T-helper 2 cell treated with Interferon-gamma antibody and Interleukin-4, amounts not matched to agents 5 μg/mL and 100 μg/mL, for 36 hours (primary cell): ENCODE measurements at regions not wholly inside any gene's neighbourhood (a gene's known extent, or its start where the extent isn't known, plus 50 kb on each side); places are given as distances from the start of the nearest gene placed in this dataset.

Experiments used
- DNase-seq: peaks from one replicate; pipeline ENCODE4 v3.0.0; 2021; ENCODE audit warnings: low spot score
- H3K27ac Mint-ChIP-seq: one replicate; pipeline ENCODE4 v1.8.0; 2021; ENCODE audit warnings: mild to moderate bottlenecking, mixed read lengths
- H3K27me3 Mint-ChIP-seq: one replicate; pipeline ENCODE4 v1.8.0; 2021; ENCODE audit warnings: low read depth, mixed read lengths
- H3K36me3 Mint-ChIP-seq: one replicate; pipeline ENCODE4 v1.8.0; 2021; ENCODE audit warnings: low read depth, mixed read lengths
- H3K4me1 Mint-ChIP-seq: one replicate; pipeline ENCODE4 v1.8.0; 2021; ENCODE audit warnings: low read depth, mixed read lengths
- H3K4me3 Mint-ChIP-seq: one replicate; pipeline ENCODE4 v1.8.0; 2022; ENCODE audit warnings: mild to moderate bottlenecking, moderate library complexity, mixed read lengths
- H3K9me3 Mint-ChIP-seq: one replicate; pipeline ENCODE4 v1.8.0; 2021; ENCODE audit warnings: mixed read lengths

DNA sequence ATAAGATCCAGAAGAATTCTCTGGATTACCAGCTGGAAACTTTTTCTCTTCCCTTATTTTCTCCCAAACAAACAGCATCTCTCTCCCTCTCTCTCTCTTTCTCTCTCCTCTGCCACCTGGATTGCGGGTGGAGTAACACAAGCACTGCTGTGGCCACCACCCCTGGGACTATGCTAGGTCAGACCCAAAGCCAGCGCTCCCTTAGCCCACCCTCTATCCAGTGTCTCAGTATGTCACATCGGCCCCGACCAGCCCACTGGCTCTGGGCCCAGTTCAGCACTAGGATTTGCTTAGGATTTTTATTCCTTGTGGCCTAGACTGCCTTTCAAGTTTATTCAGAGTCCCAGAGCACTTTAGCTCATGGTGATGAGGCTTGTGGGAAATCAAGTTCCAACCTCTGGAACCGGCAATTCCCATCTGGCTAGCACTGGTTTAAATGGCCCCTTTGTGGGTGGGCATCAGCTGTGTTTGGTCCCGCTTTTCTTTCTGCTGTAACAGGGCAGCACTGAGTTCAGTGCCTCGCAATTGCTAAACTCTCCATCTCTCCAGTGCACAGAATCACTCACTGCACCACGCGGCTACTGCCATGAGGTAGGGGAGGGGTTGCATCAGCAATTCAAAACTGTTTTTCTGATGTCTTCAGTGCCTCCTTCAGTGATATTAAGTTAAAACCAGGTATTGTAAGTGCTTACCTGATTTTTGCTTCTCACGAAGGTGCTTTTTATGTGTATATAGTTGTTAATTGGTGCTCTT is 1623.1 kb downstream of the SLITRK5 start:
- Mint-ChIP-seq H3K4me1 (no peaks in the 10 kb centered on the region), H3K36me3 (no peaks in the 10 kb centered on the region), H3K27me3 (no peaks in the 10 kb centered on the region), H3K27ac (no peak overlapping the region), H3K9me3 (peaks cover 52% of the 10 kb centered on the region), H3K4me3 (no peak overlapping the region)
- DNase-seq: no peak

DNA sequence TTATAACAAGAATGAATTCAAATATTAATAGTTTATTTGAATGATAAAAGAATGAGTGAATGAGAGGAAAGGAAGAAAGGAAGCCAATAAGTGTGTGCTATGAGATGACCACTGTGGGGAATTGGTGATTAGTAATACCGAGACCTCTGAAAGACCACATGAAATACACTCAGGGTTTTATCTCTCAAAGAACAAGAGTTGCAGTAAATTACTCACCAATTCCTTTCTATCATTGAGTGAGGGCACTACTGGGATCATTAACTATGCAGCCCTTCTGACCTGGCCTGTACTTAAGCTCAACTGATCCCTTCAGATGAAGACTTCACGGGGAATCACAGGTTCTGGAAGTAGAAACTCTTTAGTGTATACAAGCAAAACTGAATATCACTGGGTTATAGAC is 1636.1 kb downstream of the SLITRK5 start:
- Mint-ChIP-seq H3K27me3 (no peaks in the 10 kb centered on the region), H3K4me3 (no peak overlapping the region), H3K36me3 (no peaks in the 10 kb centered on the region), H3K4me1 (no peaks in the 10 kb centered on the region), H3K27ac (no peak overlapping the region), H3K9me3 (peaks cover 45% of the 10 kb centered on the region)
- DNase-seq: no peak

DNA sequence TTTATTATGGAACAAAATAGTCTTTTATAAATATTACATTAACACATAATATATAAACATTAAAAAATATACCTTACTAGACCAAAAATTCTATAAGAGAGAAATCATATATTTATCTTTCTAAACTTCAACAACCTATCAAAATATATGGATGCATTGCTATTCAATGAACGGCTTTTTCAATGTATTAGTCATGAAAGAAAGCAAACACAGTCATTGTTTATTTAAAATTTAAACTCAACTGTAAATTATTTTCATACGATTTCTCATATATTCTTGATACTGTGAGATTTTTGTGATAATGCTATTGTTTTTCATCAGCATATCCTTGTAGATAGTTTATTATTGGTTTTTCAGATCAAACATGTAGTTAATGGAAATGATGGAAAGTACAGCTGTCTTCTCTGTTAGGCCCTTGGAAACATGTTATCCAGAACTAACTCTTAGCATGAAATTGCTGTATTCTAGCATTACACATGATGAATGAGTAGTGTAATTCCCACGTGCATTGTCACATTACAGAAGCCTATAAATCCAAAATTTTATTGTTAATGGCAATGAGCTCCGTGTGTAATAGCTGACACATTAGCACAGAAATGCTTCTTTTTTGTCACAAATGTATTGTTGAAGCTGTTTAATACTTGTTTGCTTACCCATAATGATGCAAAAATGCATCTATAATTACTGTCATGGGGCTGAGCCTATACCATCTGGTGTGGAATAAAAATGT is 1639.9 kb downstream of the SLITRK5 start:
- H3K36me3 Mint-ChIP-seq: no peaks in the 10 kb centered on the region
- H3K27ac Mint-ChIP-seq: no peak overlapping the region
- H3K4me3 Mint-ChIP-seq: no peak overlapping the region
- DNase-seq: no peak
- peaks cover 33% of the 10 kb centered on the region for H3K9me3 Mint-ChIP-seq
- no peaks in the 10 kb centered on the region for H3K4me1 Mint-ChIP-seq
- H3K27me3 Mint-ChIP-seq: no peaks in the 10 kb centered on the region

DNA sequence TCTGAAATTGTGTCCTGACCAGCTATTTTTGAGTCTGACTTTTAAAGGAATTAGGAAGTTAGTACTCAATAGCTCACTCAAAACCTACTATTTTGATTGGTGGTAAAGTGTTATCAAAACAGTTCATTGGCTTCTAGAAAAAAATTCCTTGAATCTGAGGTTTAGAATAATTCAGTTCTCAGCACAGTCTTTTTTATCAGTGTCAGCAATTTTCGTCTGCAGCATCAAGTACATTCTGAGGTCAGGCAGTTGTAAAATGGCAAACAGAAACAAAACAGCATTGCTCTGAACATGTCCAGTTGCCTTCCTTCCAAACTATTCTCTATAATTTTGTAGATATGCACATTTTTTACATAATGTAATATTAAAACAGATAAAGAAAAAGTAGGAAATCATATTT is 1644.1 kb downstream of the SLITRK5 start:
- Mint-ChIP-seq H3K27ac (no peak overlapping the region), H3K36me3 (no peaks in the 10 kb centered on the region), H3K4me3 (no peak overlapping the region), H3K27me3 (no peaks in the 10 kb centered on the region), H3K4me1 (no peaks in the 10 kb centered on the region), H3K9me3 (peaks cover 24% of the 10 kb centered on the region)
- no peak for DNase-seq

DNA sequence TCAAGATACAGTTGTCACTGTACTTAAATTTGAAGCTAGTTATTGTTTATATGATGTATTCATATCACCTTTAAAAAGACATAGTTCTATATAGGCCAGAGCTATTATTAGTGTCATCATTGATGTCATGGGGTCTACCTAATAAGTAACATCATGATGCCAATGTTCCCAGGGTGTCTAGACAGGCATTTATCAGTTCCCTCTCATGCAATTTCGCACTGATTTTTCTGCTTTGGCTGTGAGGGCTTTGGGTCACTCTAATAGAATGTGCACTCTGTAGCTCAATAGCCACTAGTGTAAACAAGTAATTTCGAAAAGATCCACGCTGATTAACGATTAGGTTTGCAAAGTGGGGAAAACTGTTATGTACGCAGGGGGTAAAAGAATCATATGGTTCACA is 1651.3 kb downstream of the SLITRK5 start:
- no peak for DNase-seq
- Mint-ChIP-seq H3K9me3 (peaks cover 27% of the 10 kb centered on the region), H3K27ac (no peak overlapping the region), H3K4me1 (no peaks in the 10 kb centered on the region), H3K4me3 (no peak overlapping the region), H3K36me3 (no peaks in the 10 kb centered on the region), H3K27me3 (no peaks in the 10 kb centered on the region)

DNA sequence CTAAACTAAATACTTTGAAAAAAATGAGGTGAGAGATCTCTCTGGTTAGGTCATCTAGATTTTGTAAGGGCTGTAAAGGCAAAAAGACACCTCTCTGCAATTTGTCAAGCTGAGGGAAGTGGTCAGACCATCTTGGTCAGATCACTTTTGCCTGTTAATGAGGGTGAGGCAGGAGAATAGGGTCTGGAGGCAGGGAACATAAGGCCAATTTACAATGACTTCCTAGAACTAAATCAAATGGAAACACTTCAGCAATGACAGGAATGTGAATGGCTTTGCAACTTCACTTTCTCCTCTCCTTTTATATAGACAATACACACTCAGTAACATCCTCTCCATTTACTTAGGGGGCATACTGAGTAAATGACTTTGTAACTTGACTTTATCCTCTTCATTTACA is 1653.4 kb downstream of the SLITRK5 start:
- H3K36me3 Mint-ChIP-seq: no peaks in the 10 kb centered on the region
- H3K4me3 Mint-ChIP-seq: no peak overlapping the region

DNA sequence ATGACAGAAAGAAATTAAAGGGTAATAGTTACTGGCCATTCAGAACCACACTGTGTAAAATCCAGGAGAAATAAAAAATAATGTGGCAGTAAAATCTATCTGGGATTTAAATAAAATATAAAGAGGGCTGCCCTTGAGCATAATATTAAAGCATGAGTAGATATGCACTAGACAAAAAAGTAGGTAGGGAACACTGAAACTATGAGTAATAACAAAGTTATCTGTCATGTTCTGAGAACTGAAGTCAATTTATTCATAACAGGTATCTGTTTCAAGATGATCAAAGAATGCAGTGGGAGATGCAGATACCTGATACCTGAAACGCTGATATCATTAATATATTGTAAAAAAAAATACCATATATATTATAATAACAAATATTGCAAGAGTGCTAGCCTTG is 1672.0 kb downstream of the SLITRK5 start:
- Mint-ChIP-seq H3K27ac (no peak overlapping the region), H3K4me3 (no peak overlapping the region), H3K4me1 (no peaks in the 10 kb centered on the region), H3K27me3 (no peaks in the 10 kb centered on the region), H3K36me3 (no peaks in the 10 kb centered on the region), H3K9me3 (peaks cover 26% of the 10 kb centered on the region)
- no peak for DNase-seq

More for the DNA sequence above, 1653.4 kb downstream of the SLITRK5 start:
- Mint-ChIP-seq H3K4me1 (no peaks in the 10 kb centered on the region), H3K27me3 (no peaks in the 10 kb centered on the region), H3K9me3 (peaks cover 32% of the 10 kb centered on the region), H3K27ac (no peak overlapping the region)
- no peak for DNase-seq

DNA sequence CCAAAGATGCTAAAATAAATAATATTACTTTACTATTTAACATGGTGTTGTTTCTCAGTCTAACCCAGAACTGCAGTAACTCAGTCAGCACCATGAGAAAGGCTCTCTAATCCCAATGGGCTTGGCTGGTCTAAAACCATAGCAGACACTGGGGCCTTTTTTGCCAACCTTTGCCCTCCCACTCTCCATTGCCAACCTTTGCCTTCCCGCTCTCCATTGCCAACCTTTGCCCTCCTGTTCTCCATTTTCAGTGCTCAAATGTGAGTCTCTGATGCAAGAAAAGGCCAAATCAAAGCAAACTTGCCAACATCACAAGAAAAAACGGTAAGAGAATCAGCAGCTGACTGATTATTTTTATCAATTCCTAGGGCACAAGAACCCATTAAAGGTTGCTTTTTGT is 1681.2 kb downstream of the SLITRK5 start:
- Mint-ChIP-seq H3K36me3 (no peaks in the 10 kb centered on the region), H3K4me3 (no peak overlapping the region), H3K9me3 (peaks cover 17% of the 10 kb centered on the region), H3K27ac (no peak overlapping the region), H3K27me3 (no peaks in the 10 kb centered on the region), H3K4me1 (no peaks in the 10 kb centered on the region)
- DNase-seq: no peak

DNA sequence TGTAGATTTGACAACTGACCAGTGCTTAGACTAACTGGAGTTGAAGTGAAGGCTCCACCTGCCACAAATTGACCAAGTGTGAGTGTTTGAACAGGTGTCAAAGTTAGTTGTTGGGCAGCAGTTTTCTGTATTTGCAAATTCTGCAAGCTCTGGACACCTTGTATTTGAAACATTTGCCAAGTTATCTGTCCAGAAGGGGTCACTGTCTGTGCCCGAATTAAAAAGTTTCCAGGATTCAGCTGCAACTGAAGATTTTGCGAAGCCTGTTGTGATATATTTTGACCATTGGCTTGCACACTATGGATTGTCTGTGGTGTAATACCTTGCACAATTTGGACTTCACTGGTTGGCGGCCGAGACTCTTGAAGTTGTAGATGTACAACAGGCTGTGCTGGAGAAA is 1690.7 kb downstream of the SLITRK5 start:
- H3K9me3 Mint-ChIP-seq: peaks cover 10% of the 10 kb centered on the region
- DNase-seq: no peak
- H3K36me3 Mint-ChIP-seq: no peaks in the 10 kb centered on the region
- H3K27ac Mint-ChIP-seq: no peak overlapping the region
- no peaks in the 10 kb centered on the region for H3K27me3 Mint-ChIP-seq
- H3K4me3 Mint-ChIP-seq: no peak overlapping the region
- H3K4me1 Mint-ChIP-seq: no peaks in the 10 kb centered on the region

DNA sequence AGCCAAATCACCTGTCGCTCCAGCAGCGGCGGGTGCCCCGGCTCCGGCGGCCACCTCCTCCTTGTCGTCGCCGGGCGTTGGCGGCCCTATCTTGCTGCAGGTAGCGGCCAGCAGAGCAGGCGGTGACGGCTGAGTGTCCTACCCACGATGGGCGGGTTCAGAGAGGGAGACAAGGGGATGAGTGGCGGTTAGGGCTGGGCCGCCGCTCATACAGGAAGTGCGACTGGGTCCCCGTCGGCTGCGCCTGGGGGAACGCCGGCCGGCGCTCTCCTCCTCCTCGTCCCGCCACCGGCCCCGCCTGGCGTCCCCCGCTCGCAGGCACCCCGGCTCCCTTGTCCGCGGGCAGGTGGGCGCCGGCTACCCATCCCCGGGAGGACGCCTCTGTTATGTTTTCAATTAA is 1692.0 kb downstream of the SLITRK5 start:
- Mint-ChIP-seq H3K27me3 (no peaks in the 10 kb centered on the region), H3K4me3 (no peak overlapping the region), H3K27ac (no peak overlapping the region), H3K4me1 (no peaks in the 10 kb centered on the region), H3K36me3 (no peaks in the 10 kb centered on the region), H3K9me3 (peaks cover 6% of the 10 kb centered on the region)
- no peak for DNase-seq

DNA sequence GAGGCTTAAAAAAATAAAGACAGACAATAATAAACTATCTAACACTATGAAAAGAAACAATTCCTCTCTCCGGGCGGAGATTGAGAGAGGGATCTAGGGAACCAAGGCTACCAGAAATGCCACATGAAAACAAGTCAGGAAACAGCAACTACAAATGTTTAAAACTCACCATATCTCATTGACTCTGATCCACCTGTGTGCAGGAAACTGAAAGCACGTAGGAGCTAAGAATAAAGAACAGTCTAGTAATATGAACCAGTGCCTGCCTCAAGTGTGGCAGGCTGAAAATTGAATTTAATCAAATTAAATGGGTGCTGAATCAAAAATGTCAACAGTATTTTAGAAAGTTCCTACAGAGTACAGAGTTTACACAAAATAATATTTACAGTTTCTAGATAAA is 1701.0 kb downstream of the SLITRK5 start:
- Mint-ChIP-seq H3K9me3 (peaks cover 8% of the 10 kb centered on the region), H3K4me1 (no peaks in the 10 kb centered on the region), H3K27me3 (no peaks in the 10 kb centered on the region), H3K4me3 (no peak overlapping the region), H3K36me3 (no peaks in the 10 kb centered on the region), H3K27ac (no peak overlapping the region)
- no peak for DNase-seq

DNA sequence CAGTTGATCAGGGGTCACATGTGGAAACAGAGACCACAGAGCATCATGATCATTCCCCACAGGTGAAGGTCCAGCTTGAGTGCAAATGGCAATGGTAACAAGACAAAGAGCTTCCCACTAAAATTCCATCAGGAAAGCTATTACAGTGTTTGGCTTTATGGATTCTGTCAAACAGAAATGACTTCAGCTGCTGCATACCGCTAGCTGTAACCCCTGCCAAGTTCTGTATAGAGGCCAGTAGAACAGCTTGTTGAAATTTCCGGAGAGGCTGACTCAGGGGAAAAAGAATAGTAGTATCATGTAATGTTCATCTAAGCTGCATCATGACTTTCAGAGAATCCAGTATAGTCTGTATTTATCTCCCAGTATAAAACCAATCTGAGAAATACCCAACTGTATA is 1704.7 kb downstream of the SLITRK5 start:
- no peaks in the 10 kb centered on the region for H3K4me1 Mint-ChIP-seq
- H3K27ac Mint-ChIP-seq: no peak overlapping the region
- H3K36me3 Mint-ChIP-seq: no peaks in the 10 kb centered on the region
- H3K4me3 Mint-ChIP-seq: no peak overlapping the region
- no peaks in the 10 kb centered on the region for H3K27me3 Mint-ChIP-seq
- H3K9me3 Mint-ChIP-seq: peaks cover 17% of the 10 kb centered on the region
- no peak for DNase-seq

DNA sequence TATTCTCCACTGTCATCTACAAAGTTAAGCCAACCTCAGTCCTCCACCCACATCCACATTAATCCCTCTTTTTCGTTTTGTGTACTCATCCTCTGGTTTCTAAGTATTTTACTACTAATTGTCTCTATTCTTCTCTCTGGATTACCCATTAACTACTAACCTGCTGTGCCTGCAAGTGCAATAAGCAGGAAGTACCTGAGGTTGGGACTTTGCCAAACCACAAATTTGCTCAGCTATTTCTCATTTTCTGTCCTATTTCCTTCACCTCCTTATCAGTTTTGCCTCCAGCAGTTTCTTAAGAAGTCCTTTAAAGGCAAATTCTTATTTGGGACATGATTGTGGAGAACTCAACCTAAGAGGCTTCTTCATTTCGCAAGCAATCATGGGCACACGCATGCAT is 1708.9 kb downstream of the SLITRK5 start:
- H3K4me3 Mint-ChIP-seq: no peak overlapping the region
- H3K9me3 Mint-ChIP-seq: peaks cover 17% of the 10 kb centered on the region
- H3K27ac Mint-ChIP-seq: no peak overlapping the region
- H3K36me3 Mint-ChIP-seq: no peaks in the 10 kb centered on the region
- no peaks in the 10 kb centered on the region for H3K4me1 Mint-ChIP-seq
- no peak for DNase-seq
- no peaks in the 10 kb centered on the region for H3K27me3 Mint-ChIP-seq

DNA sequence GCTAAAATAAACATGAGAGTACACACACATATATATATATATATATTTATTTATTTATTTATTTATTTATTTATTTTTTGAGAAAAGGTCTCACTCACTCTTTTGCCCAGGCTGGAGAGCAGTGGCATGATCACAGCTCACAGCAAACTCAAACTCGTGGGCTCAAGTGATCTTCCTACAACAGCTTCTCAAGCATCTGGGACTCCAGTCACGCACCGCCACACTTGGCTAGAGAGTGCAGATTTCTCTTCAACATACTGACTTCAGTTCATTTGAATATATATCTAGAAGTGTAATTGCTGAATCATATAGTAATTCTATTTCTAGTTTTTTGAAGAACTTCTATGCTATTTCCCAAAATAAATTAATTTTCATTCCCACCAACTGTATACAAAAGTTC is 1711.8 kb downstream of the SLITRK5 start:
- Mint-ChIP-seq H3K27me3 (no peaks in the 10 kb centered on the region), H3K4me3 (no peak overlapping the region), H3K9me3 (peaks cover 27% of the 10 kb centered on the region), H3K36me3 (no peaks in the 10 kb centered on the region), H3K4me1 (no peaks in the 10 kb centered on the region), H3K27ac (no peak overlapping the region)
- DNase-seq: no peak

DNA sequence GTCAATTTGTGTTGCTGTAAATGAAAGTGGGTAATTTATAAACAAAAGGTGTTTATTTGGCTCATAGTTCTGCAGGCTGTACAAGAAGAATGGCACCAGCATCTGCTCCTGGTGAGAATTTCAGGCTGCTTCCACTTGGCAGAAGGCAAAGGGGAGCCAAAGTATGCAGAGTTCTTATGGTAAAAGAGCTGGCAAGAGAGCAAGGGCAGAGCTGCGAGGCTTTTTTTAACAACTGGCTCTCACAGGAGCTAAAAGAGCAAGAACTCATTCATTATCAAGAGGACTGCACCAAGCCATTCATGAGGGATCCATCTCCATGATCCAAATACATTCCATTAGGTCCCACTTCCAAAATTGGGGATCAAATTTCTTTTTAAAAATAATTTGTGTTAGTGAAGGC is 1712.7 kb downstream of the SLITRK5 start:
- no peak overlapping the region for H3K27ac Mint-ChIP-seq
- no peaks in the 10 kb centered on the region for H3K36me3 Mint-ChIP-seq
- H3K4me3 Mint-ChIP-seq: no peak overlapping the region
- peaks cover 29% of the 10 kb centered on the region for H3K9me3 Mint-ChIP-seq
- no peaks in the 10 kb centered on the region for H3K27me3 Mint-ChIP-seq
- DNase-seq: no peak
- H3K4me1 Mint-ChIP-seq: no peaks in the 10 kb centered on the region
